H1 (cell line): ENCODE measurements at regions not wholly inside any gene's neighbourhood (a gene's known extent, or its start where the extent isn't known, plus 50 kb on each side); places are given as distances from the start of the nearest gene placed in this dataset.

Experiments
- CTCF ChIA-PET: fragments of 300-600 bp; sonication (Branson Sonifier 250); formaldehyde crosslinking; loops from one replicate; lab custom pipeline; 2021; ENCODE audit not compliant: partially characterized antibody; lab: Charles Lee
- POLR2A ChIA-PET: fragments of 300-600 bp; sonication (Branson Sonifier 250); formaldehyde crosslinking; loops from one replicate; lab custom pipeline; 2021; ENCODE audit warnings: inconsistent platforms; ENCODE audit not compliant: partially characterized antibody; lab: Charles Lee
- DNase-seq, 2 experiments: peaks; one replicate each; pipeline versions ENCODE4 v3.0.0 to v3.0.0-alpha.2; 2010 to 2022; ENCODE audit warnings: low spot score in 2 of 2, low read depth in 1 of 2, mixed read lengths in 1 of 2
- FAIRE-seq: peaks from 2 replicates; lab custom pipeline; 2011; peaks lifted over from hg19 to GRCh38; lab: Jason Lieb, UNC
- H2AFZ ChIP-seq: 2 replicates; pipeline ENCODE4 v1.8.1; 2012; ENCODE audit warnings: low read length, inconsistent platforms
- H2AK5ac ChIP-seq: 2 replicates; pipeline ENCODE4 v1.6.1; 2013; ENCODE audit warnings: low read depth, low read length
- H2BK120ac ChIP-seq: replicated peaks from 2 replicates; pipeline ENCODE3; 2013; ENCODE audit warnings: low read depth, low read length, inconsistent platforms
- H2BK12ac ChIP-seq: 2 replicates; pipeline ENCODE4 v1.6.1; 2013; ENCODE audit warnings: low read depth, low read length
- H2BK15ac ChIP-seq: 2 replicates; pipeline ENCODE4 v1.6.1; 2013; ENCODE audit warnings: low read length
- H2BK20ac ChIP-seq: 2 replicates; pipeline ENCODE4 v1.6.1; 2013; ENCODE audit warnings: low read length
- H2BK5ac ChIP-seq: 2 replicates; pipeline ENCODE4 v1.6.1; 2013; ENCODE audit warnings: low read depth, low read length
- H3K14ac ChIP-seq: 2 replicates; pipeline ENCODE4 v1.6.1; 2013; ENCODE audit warnings: inconsistent platforms; ENCODE audit not compliant: insufficient read length
- H3K18ac ChIP-seq: 2 replicates; pipeline ENCODE4 v1.6.1; 2013; ENCODE audit warnings: low read length; ENCODE audit errors: extremely low read depth
- H3K23ac ChIP-seq: 2 replicates; pipeline ENCODE4 v1.6.1; 2013; ENCODE audit warnings: inconsistent platforms; ENCODE audit not compliant: insufficient read length
- H3K23me2 ChIP-seq: 2 replicates; pipeline ENCODE4 v1.6.1; 2013; ENCODE audit warnings: low read depth, low read length
- H3K27ac ChIP-seq: 2 replicates; pipeline ENCODE4 v1.6.1; 2011; ENCODE audit warnings: low read depth, low read length, inconsistent platforms
- H3K27me3 ChIP-seq, 4 experiments: replicated peaks in 1 of 4; 1 replicate in 1 of 4; 2 replicates in 3 of 4; pipeline versions ENCODE4 v1.6.1 to v1.8.1; 2011 to 2013; ENCODE audit warnings: low read length in 3 of 4, mild to moderate bottlenecking in 3 of 4, inconsistent platforms in 2 of 4, mixed read lengths in 2 of 4, moderate library complexity in 1 of 4; ENCODE audit not compliant: control insufficient read depth in 3 of 4, insufficient read depth in 3 of 4; ENCODE audit errors: extremely low read depth in 1 of 4
- H3K36me3 ChIP-seq, 4 experiments: 2 replicates each; pipeline versions ENCODE4 v1.6.1 to v1.8.1; 2011 to 2013; ENCODE audit warnings: mild to moderate bottlenecking in 4 of 4, low read length in 3 of 4, moderate library complexity in 2 of 4, control low read depth in 1 of 4, inconsistent platforms in 1 of 4; ENCODE audit not compliant: insufficient read depth in 4 of 4, control insufficient read depth in 2 of 4
- H3K4ac ChIP-seq: replicated peaks from 2 replicates; pipeline ENCODE3; 2013; ENCODE audit warnings: low read length, low read depth, mixed read lengths, inconsistent platforms; ENCODE audit not compliant: insufficient read length
- H3K4me1 ChIP-seq, 4 experiments: replicated peaks in 1 of 4; 1 replicate in 1 of 4; 2 replicates in 3 of 4; pipeline versions ENCODE4 v1.6.1 to v1.8.1; 2011 to 2013; ENCODE audit warnings: low read length in 3 of 4, inconsistent platforms in 2 of 4, mixed read lengths in 1 of 4; ENCODE audit not compliant: insufficient read depth in 4 of 4, control insufficient read depth in 3 of 4
- H3K4me2 ChIP-seq, 2 experiments: 2 replicates each; pipeline versions ENCODE4 v1.6.1 to v1.8.1; 2011 to 2013; ENCODE audit warnings: low read depth in 2 of 2, low read length in 2 of 2, control low read depth in 1 of 2, inconsistent platforms in 1 of 2, mild to moderate bottlenecking in 1 of 2; ENCODE audit not compliant: insufficient read depth in 1 of 2
- H3K4me3 ChIP-seq, 4 experiments: fragments of 200-600, 300-600 bp in 1 of 4; sonication (generic), shearing (Covaris generic), sonication (Bioruptor Twin) in 1 of 4; 2 replicates each; pipeline versions ENCODE4 v1.5.1 to v1.8.1; 2011 to 2016; ENCODE audit warnings: low read length in 4 of 4, low read depth in 3 of 4, control low read depth in 2 of 4, inconsistent platforms in 2 of 4, mild to moderate bottlenecking in 2 of 4, mixed read lengths in 1 of 4, moderate library complexity in 1 of 4; ENCODE audit not compliant: insufficient read depth in 2 of 4; ENCODE audit errors: extremely low read depth in 1 of 4
- H3K56ac ChIP-seq: replicated peaks from 2 replicates; pipeline ENCODE3; 2013; ENCODE audit warnings: low read depth, mild to moderate bottlenecking, mixed read lengths, low read length, inconsistent platforms; ENCODE audit not compliant: insufficient read length
- H3K79me1 ChIP-seq: 2 replicates; pipeline ENCODE4 v1.6.1; 2013; ENCODE audit warnings: low read depth, low read length, control low read depth
- H3K79me2 ChIP-seq, 2 experiments: 2 replicates each; pipeline versions ENCODE4 v1.6.1 to v1.8.1; 2012 to 2013; ENCODE audit warnings: low read length in 2 of 2, mild to moderate bottlenecking in 2 of 2, inconsistent platforms in 1 of 2; ENCODE audit not compliant: insufficient read depth in 2 of 2, control insufficient read depth in 1 of 2
- H3K9ac ChIP-seq, 4 experiments: replicated peaks in 1 of 4; 1 replicate in 1 of 4; 2 replicates in 3 of 4; pipeline versions ENCODE4 v1.6.1 to v1.8.1; 2011 to 2013; ENCODE audit warnings: low read depth in 3 of 4, low read length in 3 of 4, control low read depth in 2 of 4, mild to moderate bottlenecking in 2 of 4, moderate library complexity in 2 of 4, inconsistent platforms in 1 of 4; ENCODE audit errors: extremely low read depth in 1 of 4
- H3K9me3 ChIP-seq, 2 experiments: 2 replicates each; pipeline versions ENCODE4 v1.6.1 to v1.8.1; 2012 to 2013; ENCODE audit warnings: mild to moderate bottlenecking in 2 of 2, moderate library complexity in 2 of 2, control low read depth in 1 of 2, inconsistent platforms in 1 of 2, low read depth in 1 of 2, low read length in 1 of 2, mixed read lengths in 1 of 2; ENCODE audit not compliant: insufficient read depth in 2 of 2
- H4K20me1 ChIP-seq, 2 experiments: replicated peaks in 1 of 2; 2 replicates each; pipeline versions ENCODE3 to v1.8.1; 2011 to 2013; ENCODE audit warnings: inconsistent platforms in 2 of 2, low read length in 2 of 2, mild to moderate bottlenecking in 1 of 2; ENCODE audit not compliant: insufficient read depth in 2 of 2, control insufficient read depth in 1 of 2
- H4K5ac ChIP-seq: 2 replicates; pipeline ENCODE4 v1.6.1; 2013; ENCODE audit warnings: low read length, low read depth, mixed read lengths, inconsistent platforms; ENCODE audit not compliant: insufficient read length
- H4K8ac ChIP-seq: 2 replicates; pipeline ENCODE4 v1.8.0; 2013; ENCODE audit warnings: mild to moderate bottlenecking, moderate library complexity, low read length, inconsistent platforms; ENCODE audit not compliant: insufficient read depth; ENCODE audit errors: extremely low read depth
- H4K91ac ChIP-seq: replicated peaks from 2 replicates; pipeline ENCODE3; 2013; ENCODE audit warnings: low read length, mixed read lengths, inconsistent platforms; ENCODE audit not compliant: insufficient read length
- ATF2 ChIP-seq: IDR thresholded peaks from 2 replicates; pipeline ENCODE4 v1.6.1; 2012; ENCODE audit warnings: low read length, inconsistent platforms
- BRCA1 ChIP-seq: IDR thresholded peaks from 2 replicates; pipeline ENCODE4 v1.6.1; 2012; ENCODE audit warnings: low read depth, low read length, improper control_type of control experiment
- CTBP2 ChIP-seq: IDR thresholded peaks from 2 replicates; pipeline ENCODE4 v1.7.0; 2011; ENCODE audit warnings: borderline replicate concordance, mild to moderate bottlenecking, moderate library complexity, mixed read lengths, low read length; ENCODE audit not compliant: insufficient read depth, insufficient read length
- JUND ChIP-seq: IDR thresholded peaks from 2 replicates; pipeline ENCODE4 v1.6.1; 2011; ENCODE audit warnings: mild to moderate bottlenecking, improper control_type of control experiment, low read length
- KDM4A ChIP-seq: IDR thresholded peaks from one replicate; pipeline ENCODE4 v1.7.1; 2012; ENCODE audit warnings: low read depth, mild to moderate bottlenecking, moderate library complexity, low read length, inconsistent platforms; ENCODE audit not compliant: severe bottlenecking
- TAF1 ChIP-seq: IDR thresholded peaks from 2 replicates; pipeline ENCODE4 v1.6.1; 2011; ENCODE audit warnings: mild to moderate bottlenecking, low read depth, low read length
- WGBS, 2 experiments: shearing (Covaris generic) in 1 of 2; methylation state at CpG; one replicate each; pipeline versions ENCODE4 v1.1.6 to v1.1.7; 2013 to 2015; ENCODE audit warnings: low lambda C conversion rate in 2 of 2, mixed read lengths in 2 of 2, inconsistent platforms in 1 of 2, low coverage in 1 of 2, missing lambda C conversion rate in 1 of 2; ENCODE audit not compliant: insufficient replicate concordance in 2 of 2, insufficient coverage in 1 of 2, insufficient read length in 1 of 2; ENCODE audit errors: extremely low coverage in 1 of 2, missing lambda C conversion rate in 1 of 2; 5-methylcytosine and 5-hydroxymethylcytosine counted together

GRCh38 chr2:114281188-114281587, 161.3 kb upstream of the DPP10 start:
- Histone ChIP-seq H2BK5ac (no peak overlapping the region), H3K4ac (no peak overlapping the region), H3K27me3 (no peaks in the 10 kb centered on the region), H2AK5ac (no peak overlapping the region), H3K14ac (no peak overlapping the region), H3K79me2 (no peaks in the 10 kb centered on the region), H3K9me3 (no peaks in the 10 kb centered on the region; a peak in 3 of 4 replicates), H4K5ac (no peak overlapping the region), H3K4me2 (no peak overlapping the region), H2BK12ac (no peak overlapping the region), H4K91ac (no peak overlapping the region), H4K8ac (no peak overlapping the region), H3K4me1 (no peaks in the 10 kb centered on the region), H3K27ac (no peak overlapping the region), H2BK15ac (no peak overlapping the region), H2BK120ac (no peak overlapping the region), H4K20me1 (no peaks in the 10 kb centered on the region), H3K36me3 (no peaks in the 10 kb centered on the region), H3K9ac (no peak overlapping the region), H3K23ac (no peak overlapping the region), H3K79me1 (no peaks in the 10 kb centered on the region), H3K18ac (no peak overlapping the region), H2BK20ac (no peak overlapping the region), H2AFZ (no peak overlapping the region), H3K23me2 (no peaks in the 10 kb centered on the region), H3K4me3 (no peak overlapping the region), H3K56ac (no peak overlapping the region)
- no peak for FAIRE-seq
- no peak for DNase-seq
- WGBS, 2 experiments: 100% methylated on average over 2 of the region's 2 CpGs; no CpG with 5 or more reads in 1 of the 2 experiments
- ChIA-PET CTCF (no interaction called here), POLR2A (interaction anchor here (0.6 kb wide), 1 partner anchor 170 kb away, joined by 4 read pairs; no protein-coding TSS in a partner anchor)
- TF ChIP-seq ATF2: no peak
- TF ChIP-seq BRCA1: no peak
- TF ChIP-seq JUND: no peak
- no peak for TF ChIP-seq KDM4A
- no peak for TF ChIP-seq CTBP2
- TF ChIP-seq TAF1: no peak
